Fibroblast of lung (primary cell): ENCODE measurements at regions not wholly inside any gene's neighbourhood (a gene's known extent, or its start where the extent isn't known, plus 50 kb on each side); places are given as distances from the start of the nearest gene placed in this dataset.

Source experiments
- DNase-seq, 2 donors: peaks; one replicate each; pipeline versions ENCODE4 v3.0.0 to v3.0.0-alpha.2; 2010; ENCODE audit warnings: low read depth in 2 of 2
- H2AFZ ChIP-seq: 2 replicates; pipeline ENCODE4 v1.5.1; 2012; ENCODE audit warnings: low read length, control low read depth, inconsistent platforms
- H3K27ac ChIP-seq: 2 replicates; pipeline ENCODE4 v1.5.1; 2011; ENCODE audit warnings: low read length, control low read depth; ENCODE audit not compliant: insufficient read depth
- H3K27me3 ChIP-seq: 2 replicates; pipeline ENCODE4 v1.5.1; 2011; ENCODE audit warnings: mild to moderate bottlenecking, low read length; ENCODE audit not compliant: control insufficient read depth, insufficient read depth
- H3K36me3 ChIP-seq: 2 replicates; pipeline ENCODE4 v1.5.1; 2011; ENCODE audit warnings: low read length; ENCODE audit not compliant: control insufficient read depth, insufficient read depth
- H3K4me1 ChIP-seq: 2 replicates; pipeline ENCODE4 v1.5.1; 2011; ENCODE audit warnings: low read length; ENCODE audit not compliant: control insufficient read depth, insufficient read depth; ENCODE audit errors: extremely low read depth
- H3K4me2 ChIP-seq: 2 replicates; pipeline ENCODE4 v1.5.1; 2011; ENCODE audit warnings: low read length, control low read depth; ENCODE audit not compliant: insufficient read depth; ENCODE audit errors: extremely low read depth
- H3K4me3 ChIP-seq, 4 experiments: fragments of 200-600 bp in 1 of 4; sonication (generic) in 1 of 4; replicated peaks in 1 of 4; 2 replicates each; pipeline ENCODE4 v1.5.1; 2011 to 2016; ENCODE audit warnings: low read length in 4 of 4, low read depth in 3 of 4, mild to moderate bottlenecking in 3 of 4, control low read depth in 2 of 4, inconsistent platforms in 1 of 4, mixed read lengths in 1 of 4; ENCODE audit not compliant: insufficient read depth in 1 of 4; ENCODE audit errors: control extremely low read depth in 1 of 4
- H3K79me2 ChIP-seq: 2 replicates; pipeline ENCODE4 v1.5.1; 2012; ENCODE audit warnings: mild to moderate bottlenecking, low read length, inconsistent platforms; ENCODE audit not compliant: control insufficient read depth, insufficient read depth
- H3K9ac ChIP-seq: 2 replicates; pipeline ENCODE4 v1.5.1; 2011; ENCODE audit warnings: mild to moderate bottlenecking, low read length, control low read depth; ENCODE audit not compliant: insufficient read depth
- H3K9me3 ChIP-seq: 2 replicates; pipeline ENCODE4 v1.5.1; 2012; ENCODE audit warnings: low read depth, low read length; ENCODE audit not compliant: control insufficient read depth, insufficient read depth
- H4K20me1 ChIP-seq: 2 replicates; pipeline ENCODE4 v1.5.1; 2011; ENCODE audit warnings: low read length; ENCODE audit not compliant: control insufficient read depth, insufficient read depth; ENCODE audit errors: extremely low read depth
- CTCF ChIP-seq, 2 donors: IDR thresholded peaks in 1 of 2; conservative IDR thresholded peaks in 1 of 2; 1 replicate in 1 of 2; 2 replicates in 1 of 2; pipeline ENCODE4 v1.5.1; 2011 to 2012; ENCODE audit warnings: low read length in 2 of 2, control low read depth in 1 of 2, inconsistent platforms in 1 of 2, low read depth in 1 of 2, mild to moderate bottlenecking in 1 of 2
- EZH2 ChIP-seq: IDR thresholded peaks from 2 replicates; pipeline ENCODE4 v1.5.1; 2012; ENCODE audit warnings: low read length, control low read depth, mild to moderate bottlenecking; ENCODE audit errors: missing control alignments

- no peak for DNase-seq
- no peak overlapping the region for H3K4me2 ChIP-seq
Measured at GRCh38 chr18:71189581-71189980, 900.7 kb downstream of the SOCS6 start.

GRCh38 chr18:71168557-71169145 lies 879.8 kb downstream of the SOCS6 start:
- H3K27me3 ChIP-seq, result no peaks in the 10 kb centered on the region
- no peak overlapping the region for H3K4me2 ChIP-seq
- no peaks in the 10 kb centered on the region for H3K36me3 ChIP-seq
- no peak overlapping the region for H3K27ac ChIP-seq
- no peak overlapping the region for H3K9ac ChIP-seq
- DNase-seq, result peak in 1 of 2 donors; percentile 3
- no peaks in the 10 kb centered on the region for H3K9me3 ChIP-seq
- no peak overlapping the region for H3K4me3 ChIP-seq
- H3K79me2 ChIP-seq, result no peaks in the 10 kb centered on the region
- H4K20me1 ChIP-seq, result no peaks in the 10 kb centered on the region
- no peak overlapping the region for H2AFZ ChIP-seq
- TF ChIP-seq CTCF (conservative IDR thresholded peaks at IDR 0.05 in 1 of 2, IDR thresholded peaks at IDR 0.05 in 1 of 2; ENCODE audit: low read depth in 1 of 2, low read length in 2 of 2) (no peak), EZH2 (no peak)
- no peaks in the 10 kb centered on the region for H3K4me1 ChIP-seq

More at GRCh38 chr18:71189581-71189980, 900.7 kb downstream of the SOCS6 start:
- H3K4me3 ChIP-seq, result no peak overlapping the region
- no peaks in the 10 kb centered on the region for H3K36me3 ChIP-seq
- no peaks in the 10 kb centered on the region for H3K79me2 ChIP-seq
- no peak overlapping the region for H3K9ac ChIP-seq
- no peak for TF ChIP-seq CTCF (conservative IDR thresholded peaks at IDR 0.05 in 1 of 2, IDR thresholded peaks at IDR 0.05 in 1 of 2; ENCODE audit: low read depth in 1 of 2, low read length in 2 of 2)
- no peak for TF ChIP-seq EZH2
- H3K9me3 ChIP-seq, result no peaks in the 10 kb centered on the region
- no peaks in the 10 kb centered on the region for H3K4me1 ChIP-seq
- no peaks in the 10 kb centered on the region for H4K20me1 ChIP-seq
- no peak overlapping the region for H2AFZ ChIP-seq
- no peaks in the 10 kb centered on the region for H3K27me3 ChIP-seq
- H3K27ac ChIP-seq, result no peak overlapping the region

- no peak overlapping the region for H2AFZ ChIP-seq
- no peaks in the 10 kb centered on the region for H3K27me3 ChIP-seq
- H3K36me3 ChIP-seq, result no peaks in the 10 kb centered on the region
- no peaks in the 10 kb centered on the region for H3K4me1 ChIP-seq
- no peak overlapping the region for H3K4me2 ChIP-seq
- no peak overlapping the region for H3K9ac ChIP-seq
- DNase-seq, result no peak
- H3K79me2 ChIP-seq, result no peaks in the 10 kb centered on the region
- no peak overlapping the region for H3K27ac ChIP-seq
- TF ChIP-seq EZH2 (no peak), CTCF (conservative IDR thresholded peaks at IDR 0.05 in 1 of 2, IDR thresholded peaks at IDR 0.05 in 1 of 2; ENCODE audit: low read depth in 1 of 2, low read length in 2 of 2) (no peak)
- H4K20me1 ChIP-seq, result no peaks in the 10 kb centered on the region
- H3K9me3 ChIP-seq, result no peaks in the 10 kb centered on the region
- no peak overlapping the region for H3K4me3 ChIP-seq
Measured at GRCh38 chr18:71136487-71136886, 847.6 kb downstream of the SOCS6 start.
